Keratinocyte (primary cell): ENCODE measurements at regions not wholly inside any gene's neighbourhood (a gene's known extent, or its start where the extent isn't known, plus 50 kb on each side); places are given as distances from the start of the nearest gene placed in this dataset.
A peak's percentile ranks its signal among the peaks of the same experiment; 100 is the strongest.

Experiments used
- DNase-seq: peaks from one replicate; pipeline ENCODE4 v3.0.0-alpha.2; 2011; ENCODE audit warnings: low read depth, missing footprints, low spot score
- FAIRE-seq: peaks from 2 replicates; lab custom pipeline; 2011; peaks lifted over from hg19 to GRCh38; lab: Jason Lieb, UNC
- H2AFZ ChIP-seq: 2 replicates; pipeline ENCODE4 v1.6.0; 2012; ENCODE audit warnings: low read length, control low read depth, inconsistent platforms; ENCODE audit not compliant: control insufficient read depth
- H3K27ac ChIP-seq: 2 replicates; pipeline ENCODE4 v1.5.1; 2011; ENCODE audit warnings: low read length; ENCODE audit not compliant: control insufficient read depth, insufficient read depth
- H3K27me3 ChIP-seq: 3 replicates; pipeline ENCODE4 v1.6.0; 2011; ENCODE audit warnings: low read length; ENCODE audit not compliant: control insufficient read depth, insufficient read depth; ENCODE audit errors: extremely low read depth
- H3K36me3 ChIP-seq, 2 experiments: 2 replicates in 1 of 2; 3 replicates in 1 of 2; pipeline ENCODE4 v1.5.1; 2011; ENCODE audit warnings: low read length in 2 of 2, mild to moderate bottlenecking in 1 of 2; ENCODE audit not compliant: control insufficient read depth in 2 of 2, insufficient read depth in 2 of 2; ENCODE audit errors: extremely low read depth in 1 of 2
- H3K4me1 ChIP-seq: 3 replicates; pipeline ENCODE4 v1.5.1; 2011; ENCODE audit warnings: low read length; ENCODE audit not compliant: control insufficient read depth, insufficient read depth; ENCODE audit errors: extremely low read depth
- H3K4me2 ChIP-seq: 3 replicates; pipeline ENCODE4 v1.6.0; 2011; ENCODE audit warnings: low read depth, low read length; ENCODE audit not compliant: control insufficient read depth, insufficient read depth; ENCODE audit errors: extremely low read depth
- H3K4me3 ChIP-seq, 3 experiments: fragments of 200-600 bp in 1 of 3; sonication (generic) in 1 of 3; 2 replicates in 2 of 3; 3 replicates in 1 of 3; pipeline ENCODE4 v1.5.1; 2011 to 2016; ENCODE audit warnings: low read length in 3 of 3, mild to moderate bottlenecking in 3 of 3, control low read depth in 2 of 3, inconsistent platforms in 1 of 3, low read depth in 1 of 3, mixed read lengths in 1 of 3, mixed run types in 1 of 3, moderate library complexity in 1 of 3; ENCODE audit not compliant: control insufficient read depth in 2 of 3, insufficient read depth in 2 of 3; ENCODE audit errors: extremely low read depth in 1 of 3
- H3K79me2 ChIP-seq: 2 replicates; pipeline ENCODE4 v1.6.0; 2012; ENCODE audit warnings: low read length; ENCODE audit not compliant: control insufficient read depth, insufficient read depth
- H3K9ac ChIP-seq: 3 replicates; pipeline ENCODE4 v1.6.0; 2011; ENCODE audit warnings: low read length; ENCODE audit not compliant: control insufficient read depth, insufficient read depth; ENCODE audit errors: extremely low read depth
- H3K9me1 ChIP-seq: 3 replicates; pipeline ENCODE4 v1.6.0; 2011; ENCODE audit warnings: low read length; ENCODE audit not compliant: control insufficient read depth, insufficient read depth; ENCODE audit errors: extremely low read depth
- H3K9me3 ChIP-seq: 2 replicates; pipeline ENCODE4 v1.5.1; 2012; ENCODE audit warnings: low read depth, low read length; ENCODE audit not compliant: control insufficient read depth
- H4K20me1 ChIP-seq: 3 replicates; pipeline ENCODE4 v1.6.0; 2011; ENCODE audit warnings: low read length; ENCODE audit not compliant: control insufficient read depth, insufficient read depth; ENCODE audit errors: extremely low read depth
- CTCF ChIP-seq, 3 experiments: IDR thresholded peaks in 1 of 3; conservative IDR thresholded peaks in 1 of 3; optimal IDR thresholded peaks in 1 of 3; 2 replicates in 2 of 3; 3 replicates in 1 of 3; pipeline versions ENCODE3 to v1.5.1; 2011; ENCODE audit warnings: low read length in 3 of 3, mild to moderate bottlenecking in 3 of 3, moderate library complexity in 2 of 3, control low read depth in 1 of 3, inconsistent platforms in 1 of 3; ENCODE audit not compliant: insufficient read depth in 2 of 3; ENCODE audit errors: extremely low read depth in 1 of 3
- EZH2 ChIP-seq: IDR thresholded peaks from one replicate; pipeline ENCODE4 v1.6.1; 2012; ENCODE audit warnings: inconsistent platforms, mild to moderate bottlenecking, low read length, moderate library complexity
- dilution Hi-C: fragments of 300-500 bp; cut with MboI; formaldehyde crosslinking; loops from one replicate; pipeline ENCODE4 v1.7.0; 2020; ENCODE audit warnings: low sequenced_read_pairs; ENCODE audit not compliant: extremely low pct_ligation_motif_present

- H3K4me3 ChIP-seq = no peak overlapping the region
These were observed 68.1 kb upstream of the TOX2 start for GRCh38 chr20:43846516-43846905.

GRCh38 chr20:43844778-43845614 lies 69.7 kb upstream of the TOX2 start:
- Histone ChIP-seq H3K27me3 (no peaks in the 10 kb centered on the region), H2AFZ (no peak overlapping the region), H3K4me1 (peaks cover 11% of the 10 kb centered on the region), H3K36me3 (no peaks in the 10 kb centered on the region), H4K20me1 (no peaks in the 10 kb centered on the region), H3K9ac (no peak overlapping the region), H3K9me1 (no peaks in the 10 kb centered on the region), H3K9me3 (no peaks in the 10 kb centered on the region), H3K4me2 (no peak overlapping the region), H3K4me3 (no peak overlapping the region), H3K79me2 (no peaks in the 10 kb centered on the region), H3K27ac (no peak overlapping the region)
- dilution Hi-C loops = no loop called here
- DNase-seq (peak; percentile 13), FAIRE-seq (peak; percentile 61)
- TF ChIP-seq CTCF (optimal IDR thresholded peaks at IDR 0.05 in 1 of 3, IDR thresholded peaks at IDR 0.05 in 1 of 3, conservative IDR thresholded peaks at IDR 0.05 in 1 of 3; ENCODE audit: extremely low read depth in 1 of 3, insufficient read depth in 2 of 3, low read length in 3 of 3) (peak in 1 of 3 experiments; percentile 48), EZH2 (no peak)

More at GRCh38 chr20:43846516-43846905, 68.1 kb upstream of the TOX2 start:
- FAIRE-seq (no peak), DNase-seq (no peak)
- no peaks in the 10 kb centered on the region for H3K9me1 ChIP-seq
- no peaks in the 10 kb centered on the region for H3K9me3 ChIP-seq
- dilution Hi-C loops = no loop called here
- no peaks in the 10 kb centered on the region for H4K20me1 ChIP-seq
- TF ChIP-seq EZH2 (no peak), CTCF (optimal IDR thresholded peaks at IDR 0.05 in 1 of 3, IDR thresholded peaks at IDR 0.05 in 1 of 3, conservative IDR thresholded peaks at IDR 0.05 in 1 of 3; ENCODE audit: extremely low read depth in 1 of 3, insufficient read depth in 2 of 3, low read length in 3 of 3) (no peak)
- peaks cover 11% of the 10 kb centered on the region for H3K4me1 ChIP-seq
- H3K9ac ChIP-seq = no peak overlapping the region
- no peak overlapping the region for H3K4me2 ChIP-seq
- no peaks in the 10 kb centered on the region for H3K36me3 ChIP-seq
- no peak overlapping the region for H2AFZ ChIP-seq
- no peaks in the 10 kb centered on the region for H3K79me2 ChIP-seq
- H3K27me3 ChIP-seq = no peaks in the 10 kb centered on the region
- no peak overlapping the region for H3K27ac ChIP-seq
